ENCODE measurements at regions not wholly inside any gene's neighbourhood (a gene's known extent, or its start where the extent isn't known, plus 50 kb on each side); places are given as distances from the start of the nearest gene placed in this dataset.
A peak's percentile ranks its signal among the peaks of the same experiment; 100 is the strongest.

DNA sequence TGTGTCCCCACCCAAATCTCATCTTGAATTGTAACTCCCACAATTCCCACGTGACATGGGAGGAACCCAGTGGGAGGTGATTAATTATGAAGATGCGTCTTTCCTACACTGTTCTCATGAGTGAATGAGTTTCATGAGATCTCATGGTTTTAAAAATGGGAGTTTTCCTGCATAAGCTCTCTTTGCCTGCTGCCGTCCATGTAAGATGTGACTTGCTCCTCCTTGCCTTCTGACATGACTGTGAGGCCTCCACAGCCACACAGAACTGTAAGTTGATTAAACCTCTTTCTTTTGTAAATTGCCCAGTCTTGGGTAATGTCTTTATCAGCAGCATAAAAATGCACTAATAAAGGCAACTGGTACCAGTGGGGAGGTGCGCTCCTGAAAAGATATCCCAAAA, 67.7 kb upstream of the DRGX start:
- DNase-seq = no peak

DNA sequence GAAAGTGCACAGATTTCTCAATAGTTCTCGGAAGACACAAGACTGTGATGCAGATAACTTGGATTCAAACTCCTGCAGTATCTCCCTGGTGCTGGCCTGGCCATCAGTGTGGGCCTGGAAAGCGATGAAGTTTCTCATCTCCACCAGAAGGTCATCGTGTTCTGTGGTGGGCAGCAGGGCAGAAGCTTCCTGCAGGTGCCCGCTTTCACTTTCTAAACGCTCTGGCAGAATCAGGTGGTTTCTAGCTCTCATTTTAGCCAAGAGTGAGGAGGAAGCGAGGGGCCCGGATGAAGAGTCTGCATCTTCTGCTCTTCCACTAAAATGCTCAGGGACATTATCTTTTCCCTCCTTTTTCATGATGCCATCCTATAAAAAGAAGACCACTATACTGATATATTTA, 63.0 kb upstream of the DRGX start:
- DNase-seq = no peak

GRCh38 chr10:49457686-49458085, 61.8 kb upstream of the DRGX start:
- no peak for DNase-seq

DNA sequence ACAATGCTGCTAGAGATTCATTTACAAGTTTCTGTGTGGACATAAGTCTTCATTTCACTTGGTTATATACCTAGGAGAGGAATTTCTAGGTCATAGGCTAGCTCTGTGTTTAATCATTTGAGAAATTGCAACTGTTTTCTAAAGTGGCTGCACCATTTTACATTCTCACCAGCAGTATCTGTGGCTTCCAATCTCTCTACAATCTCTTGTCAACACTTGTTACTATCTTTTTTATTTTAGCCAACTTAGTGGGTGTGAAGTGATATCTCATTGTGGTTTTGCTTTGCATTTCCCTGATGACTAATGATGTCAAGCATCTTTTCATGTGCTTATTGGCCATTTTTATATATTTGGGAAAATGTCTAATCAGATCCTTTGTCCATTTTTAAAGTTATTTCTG, 53.0 kb upstream of the DRGX start:
- peak; percentile 41 for DNase-seq

DNA sequence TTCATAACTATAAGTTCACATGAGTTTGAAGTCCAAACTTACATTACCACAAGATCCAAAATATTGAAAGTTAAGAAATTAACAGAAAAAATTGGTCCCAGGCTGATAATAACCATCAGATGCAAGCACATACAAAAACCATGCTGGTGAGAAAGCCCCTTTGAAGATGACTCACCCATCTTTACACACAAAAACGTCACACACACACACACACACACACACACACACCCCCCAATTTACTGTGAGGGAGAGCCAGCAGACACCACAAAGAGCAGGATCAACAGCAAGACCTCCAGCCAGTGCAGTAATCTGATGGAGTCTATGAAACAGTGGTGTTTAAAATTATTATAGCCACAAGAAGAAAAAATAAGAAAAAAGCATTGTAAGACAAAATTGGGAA, 50.1 kb upstream of the DRGX start:
- DNase-seq = peak; percentile 39
